GF-D8 (cell line): ENCODE measurements at regions not wholly inside any gene's neighbourhood (a gene's known extent, or its start where the extent isn't known, plus 50 kb on each side); places are given as distances from the start of the nearest gene placed in this dataset.
"Not testable (repeated sequence)": the region's sequence is repeated elsewhere in the genome, so short reads cannot be mapped to it uniquely, and the experiment has no call there.

ENCODE experiments used
- DNase-seq: peaks from one replicate; lab custom pipeline; 2025; lab: John Stamatoyannopoulos, UW

DNA sequence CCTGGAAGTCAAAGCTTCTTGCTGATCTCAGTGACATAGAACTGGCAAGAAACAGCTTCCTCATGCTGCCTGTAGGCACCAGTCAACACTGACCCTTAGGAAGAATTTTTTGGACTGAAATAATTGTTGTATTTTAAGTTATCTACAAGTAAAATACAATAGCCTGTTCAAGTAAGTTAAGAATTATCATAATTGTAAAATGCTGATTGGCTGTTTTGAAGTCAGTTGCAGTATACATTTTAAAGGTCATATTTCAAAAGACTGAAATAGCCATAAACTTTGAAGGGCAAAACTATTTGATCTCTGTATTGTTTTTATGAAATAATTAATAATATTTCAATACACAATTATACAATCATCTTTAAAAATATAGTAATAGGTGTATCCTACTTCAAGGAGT, 794.9 kb downstream of the MAT2B start:
- DNase-seq = no peak

DNA sequence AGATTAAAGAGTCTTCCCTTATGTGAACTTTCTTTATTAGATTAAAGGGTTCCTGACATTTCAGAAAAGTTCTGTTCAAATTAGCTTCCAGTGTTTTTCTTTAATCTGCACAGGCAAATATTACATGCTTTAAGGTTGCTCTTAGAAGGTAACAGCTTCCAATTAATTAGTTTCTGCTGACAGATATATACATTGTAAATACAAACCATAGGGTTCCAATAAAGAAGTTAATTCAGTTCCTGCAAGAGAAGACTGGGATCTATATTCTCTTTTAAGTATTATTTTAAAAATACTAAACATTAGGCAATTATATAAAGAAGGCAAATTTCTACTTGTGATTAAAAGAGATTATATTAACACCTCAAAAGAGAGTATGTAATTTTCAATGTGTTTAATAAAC, 795.7 kb downstream of the MAT2B start:
- DNase-seq = no peak

DNA sequence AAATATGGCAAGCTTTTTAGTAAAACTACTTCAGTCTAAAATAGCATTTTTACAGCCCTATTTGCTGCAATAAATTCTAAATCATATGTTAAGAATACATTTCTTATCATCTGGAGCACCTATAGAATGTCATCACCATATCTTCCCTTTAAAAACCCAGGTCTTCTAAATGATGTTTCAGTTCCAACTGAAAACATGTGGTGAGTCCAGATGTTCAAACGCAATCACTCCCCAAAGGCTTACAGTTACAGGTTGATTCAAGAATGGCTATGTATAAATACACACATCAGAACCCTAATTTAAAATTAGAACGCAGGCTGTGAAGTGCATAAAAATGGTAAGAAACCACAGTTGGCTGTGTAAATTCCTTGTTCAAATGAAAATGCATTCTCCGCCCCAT, 796.3 kb downstream of the MAT2B start:
- no peak for DNase-seq

DNA sequence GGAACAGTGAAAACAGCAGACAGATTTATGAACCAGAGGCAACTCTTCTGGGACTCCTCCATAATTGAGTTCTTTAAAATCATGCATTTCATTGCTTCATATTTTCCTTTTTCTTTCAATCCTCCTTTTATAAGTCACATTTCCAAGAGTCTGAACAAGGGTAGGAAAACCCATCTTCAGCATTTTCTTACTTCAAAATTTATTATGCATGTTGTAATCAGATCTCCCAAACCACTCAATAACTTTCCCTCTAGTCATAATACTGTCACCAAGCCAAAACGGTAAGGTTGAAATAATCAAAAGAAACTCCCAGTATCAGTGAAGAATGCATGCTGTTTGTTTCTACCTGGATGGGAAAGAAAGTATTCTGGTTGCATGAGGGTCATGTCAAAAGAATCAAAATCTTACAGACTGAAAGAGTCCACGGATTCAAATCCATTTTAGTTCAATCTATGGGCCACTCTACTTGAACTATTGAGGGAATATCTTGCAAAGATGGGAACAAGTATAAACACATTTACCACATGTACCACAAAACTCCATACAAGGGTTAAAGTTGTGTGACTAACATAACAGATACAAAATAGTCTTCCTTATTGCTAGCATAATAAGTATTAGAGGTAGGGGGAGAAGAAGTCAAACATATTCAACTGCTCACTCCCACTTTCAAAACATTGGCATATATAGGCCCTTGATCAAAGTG, 797.3 kb downstream of the MAT2B start:
- no peak for DNase-seq

DNA sequence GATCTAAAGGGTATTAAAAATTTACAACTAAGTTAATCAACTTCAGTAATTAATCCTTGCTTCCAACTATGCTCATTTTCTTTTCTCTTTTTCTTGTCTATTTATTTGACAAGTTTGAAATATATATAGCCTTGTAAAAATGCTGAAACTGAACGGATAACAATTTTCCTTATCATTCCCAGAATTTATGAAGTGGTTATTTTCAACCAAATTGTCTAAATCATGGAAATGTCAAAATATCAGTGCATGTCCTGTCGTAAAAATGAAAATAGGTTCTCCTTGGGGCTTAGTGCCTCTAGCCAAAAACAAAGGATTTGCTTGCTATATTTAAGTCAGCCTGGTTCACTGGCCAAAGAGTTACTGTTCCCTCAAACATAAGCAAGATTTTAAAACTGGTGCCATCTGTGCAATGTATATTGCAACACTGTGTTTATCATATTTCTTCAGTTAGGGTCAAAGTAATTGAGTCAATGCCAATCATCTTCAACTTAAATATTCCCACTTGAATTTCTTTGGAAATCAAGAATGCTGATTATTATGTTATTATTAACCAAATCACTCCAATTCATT, 798.3 kb downstream of the MAT2B start:
- DNase-seq = no peak

DNA sequence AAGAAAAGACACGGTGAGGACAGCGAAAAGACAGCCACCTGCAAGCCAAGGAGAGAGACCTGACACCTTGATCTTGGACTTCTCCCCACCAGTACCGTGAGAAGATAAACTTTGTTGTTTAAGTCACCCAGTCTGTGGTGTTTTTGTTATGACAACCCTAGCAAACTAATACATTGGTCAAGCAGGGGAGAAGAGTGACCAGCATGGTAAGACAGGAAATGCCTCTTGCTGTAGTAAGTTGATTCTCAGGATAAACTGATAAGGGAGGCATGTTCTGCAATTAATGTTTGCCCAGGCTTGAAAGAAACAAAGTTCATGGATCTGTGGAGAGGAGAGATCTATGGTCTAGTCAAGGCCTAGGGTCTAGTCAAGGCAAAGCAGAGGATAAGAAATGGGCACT, 801.2 kb downstream of the MAT2B start:
- DNase-seq = no peak

DNA sequence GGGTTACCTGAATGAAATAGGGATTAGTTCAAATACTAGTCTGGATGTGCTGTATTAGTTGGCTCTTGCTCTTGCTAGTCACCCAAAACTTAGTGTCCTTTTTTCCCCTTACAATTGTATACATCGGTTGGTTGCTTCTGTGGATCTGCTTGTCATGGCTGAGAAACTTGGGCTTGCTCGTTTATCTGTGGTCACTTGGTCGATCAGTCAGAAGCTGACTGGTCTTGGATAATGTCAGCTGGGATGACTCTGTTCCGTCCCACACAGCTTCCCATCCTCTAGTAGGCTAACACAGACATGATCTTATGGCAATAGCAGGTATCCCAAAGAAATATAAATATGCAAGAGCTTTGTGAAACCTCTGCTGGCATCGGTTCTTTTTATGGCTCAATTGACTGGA, 807.4 kb downstream of the MAT2B start:
- DNase-seq = no peak

DNA sequence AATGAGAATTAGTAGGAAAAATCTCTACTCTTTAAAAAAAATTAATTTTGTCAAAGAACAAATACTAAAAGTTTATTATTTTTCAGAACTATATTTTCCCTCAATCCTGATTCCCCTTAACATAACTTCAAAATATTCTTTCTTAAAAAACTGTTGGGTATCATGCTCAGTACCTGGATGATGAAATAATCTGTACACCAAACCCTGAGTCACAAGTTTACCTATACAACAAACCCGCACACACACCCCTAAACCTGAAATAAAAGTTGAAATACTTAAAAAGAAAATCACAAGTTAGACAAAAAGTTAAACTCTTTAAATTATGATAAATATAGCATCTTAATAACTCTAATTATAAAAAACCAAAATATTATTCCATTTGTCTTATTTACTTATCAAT, 812.3 kb downstream of the MAT2B start:
- DNase-seq = no peak

DNA sequence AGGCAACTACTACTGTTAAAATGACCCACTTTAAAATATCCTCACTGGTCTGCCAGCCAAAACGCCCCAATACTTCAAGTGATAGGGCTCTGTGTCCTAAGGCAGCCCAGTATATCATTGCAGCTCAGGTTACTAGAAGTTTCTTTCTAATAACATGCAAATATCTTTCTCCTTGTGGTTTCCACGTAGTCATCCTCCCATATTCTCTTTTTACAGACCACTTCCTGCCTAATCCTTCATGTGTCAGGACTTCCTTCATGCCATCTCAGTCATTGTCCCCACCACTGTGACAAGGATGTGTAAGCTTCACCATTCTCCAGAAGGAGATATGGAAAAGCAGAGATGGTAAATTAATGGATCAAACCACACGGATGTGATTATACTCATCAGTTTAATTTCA, 813.7 kb downstream of the MAT2B start:
- DNase-seq = no peak

DNA sequence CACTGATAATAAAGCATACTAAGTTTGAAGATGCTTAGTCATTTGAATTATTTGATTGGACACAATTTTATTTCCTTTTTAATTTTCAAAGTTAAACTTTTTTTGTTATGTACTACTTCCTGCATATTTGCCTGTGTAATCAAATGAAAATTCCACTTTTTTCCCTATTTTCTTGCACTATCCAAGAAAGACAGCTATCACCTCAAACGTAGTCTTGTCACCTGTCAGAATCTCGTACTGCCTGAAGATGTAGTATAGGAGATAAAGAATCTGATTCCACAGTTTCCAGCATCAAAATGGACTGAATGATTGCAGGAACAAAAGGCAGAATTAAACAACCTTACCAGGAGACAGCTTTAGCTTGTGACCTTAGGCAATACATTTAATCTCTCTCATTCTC, 818.8 kb downstream of the MAT2B start:
- no peak for DNase-seq

DNA sequence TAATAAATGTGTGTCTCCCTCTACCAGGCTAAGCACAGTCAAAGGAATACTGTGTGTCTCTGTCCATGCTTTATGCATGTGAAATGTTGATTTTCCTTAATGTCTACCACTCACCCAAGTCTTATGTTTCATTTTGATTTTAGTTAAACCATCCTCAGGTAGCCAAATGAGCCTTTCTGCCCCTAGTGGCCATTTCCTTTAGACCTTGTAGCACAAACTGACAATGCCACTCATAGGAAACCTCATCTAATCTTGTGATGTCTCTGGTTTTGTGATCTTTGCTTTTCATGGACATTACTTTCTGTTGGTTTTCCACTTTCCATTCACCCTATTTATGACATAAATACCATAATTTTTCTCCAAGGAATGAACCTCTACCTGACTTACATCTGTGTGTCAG, 820.8 kb downstream of the MAT2B start:
- no peak for DNase-seq

DNA sequence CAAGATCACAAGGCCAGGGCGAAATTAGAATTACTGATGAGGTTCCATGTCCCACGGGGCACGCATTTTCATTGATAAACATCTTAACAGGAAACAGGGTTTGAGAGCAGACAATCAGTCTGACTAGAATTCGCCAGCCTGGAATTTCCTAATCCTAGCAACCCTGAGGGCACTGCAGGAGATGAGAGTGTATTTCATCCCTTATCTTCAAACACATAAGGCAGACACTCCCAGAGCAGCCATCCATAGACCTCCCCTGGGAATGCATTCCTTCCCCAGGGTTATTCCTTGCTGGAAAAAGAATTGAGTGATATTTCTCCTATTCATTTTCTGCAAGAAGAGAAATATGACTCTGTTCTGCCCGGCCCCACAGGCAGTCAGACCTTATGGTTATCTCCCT, 821.7 kb downstream of the MAT2B start:
- not testable (repeated sequence) for DNase-seq

DNA sequence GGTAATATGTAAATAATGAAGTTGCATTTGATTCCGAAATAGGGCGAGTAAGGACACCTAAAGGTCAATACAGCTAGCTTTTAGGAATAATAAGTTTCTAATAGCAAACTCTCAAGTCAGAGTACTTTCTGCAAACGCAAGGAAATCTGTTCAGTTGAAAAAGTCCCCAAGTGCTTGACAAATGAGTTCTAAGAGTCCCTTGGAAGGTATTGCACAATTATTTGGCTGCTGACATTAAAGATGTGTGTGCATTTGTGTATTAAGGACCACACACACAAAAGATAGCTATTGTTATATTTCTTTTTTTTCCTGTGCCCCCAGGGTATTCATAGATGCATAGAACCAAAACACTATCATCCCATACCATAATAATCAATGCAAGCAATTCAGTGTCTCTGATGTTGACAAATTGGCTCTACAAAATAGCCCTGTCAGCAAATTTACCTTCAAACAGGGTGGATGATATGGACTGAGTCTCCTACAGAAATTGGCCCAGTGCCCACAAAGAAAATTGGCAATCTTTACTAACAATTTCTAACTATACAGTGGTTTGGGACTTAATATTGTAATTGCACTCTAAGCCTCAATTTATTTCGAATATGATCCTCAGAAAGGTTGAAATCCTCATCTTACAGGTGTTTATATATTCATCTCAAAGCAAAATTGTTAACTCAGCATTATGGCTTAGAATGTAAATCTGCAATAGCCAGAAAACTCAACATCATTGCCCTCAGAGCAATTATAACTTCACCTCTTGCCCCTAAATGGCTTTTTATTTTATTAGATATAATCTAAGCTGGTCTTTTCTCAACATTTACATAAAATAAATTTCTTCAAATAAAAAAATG, 827.2 kb downstream of the MAT2B start:
- no peak for DNase-seq

DNA sequence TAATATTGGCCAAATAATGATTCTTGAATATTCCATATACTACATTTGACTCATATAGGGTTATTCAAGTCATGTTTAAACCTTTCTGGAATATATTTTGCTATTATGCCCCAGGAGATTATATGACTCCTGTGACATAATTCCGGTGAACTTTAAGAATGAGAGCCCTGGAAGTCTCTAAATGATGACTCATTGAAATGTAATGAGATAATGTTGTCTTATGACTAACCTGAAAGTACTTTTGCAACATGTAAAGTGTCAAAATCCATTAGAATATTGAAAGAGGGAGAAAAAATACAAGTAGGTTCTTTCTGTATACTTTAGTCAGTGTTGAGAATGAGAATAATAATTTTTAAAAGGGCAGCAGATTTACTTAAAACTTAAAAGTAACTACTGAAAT, 830.4 kb downstream of the MAT2B start:
- DNase-seq = no peak

DNA sequence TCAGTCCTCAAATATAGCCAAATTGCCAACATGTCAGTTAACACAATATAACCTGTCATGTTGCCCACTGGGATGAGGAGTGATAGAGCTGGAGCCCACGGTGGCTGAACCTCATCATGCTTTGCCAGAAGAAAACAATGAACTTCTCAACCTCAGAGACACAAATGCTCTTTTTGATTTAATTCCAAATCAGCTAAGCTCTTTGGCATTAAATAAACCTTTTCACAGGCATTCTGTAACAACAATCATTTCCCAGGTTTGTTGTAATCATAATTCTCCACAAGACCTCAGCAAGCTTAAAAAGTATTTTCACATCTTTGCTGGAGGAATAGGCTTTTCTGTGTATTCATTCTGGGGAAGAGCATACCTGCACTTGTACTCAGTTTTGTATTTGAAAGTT, 830.9 kb downstream of the MAT2B start:
- DNase-seq = no peak

DNA sequence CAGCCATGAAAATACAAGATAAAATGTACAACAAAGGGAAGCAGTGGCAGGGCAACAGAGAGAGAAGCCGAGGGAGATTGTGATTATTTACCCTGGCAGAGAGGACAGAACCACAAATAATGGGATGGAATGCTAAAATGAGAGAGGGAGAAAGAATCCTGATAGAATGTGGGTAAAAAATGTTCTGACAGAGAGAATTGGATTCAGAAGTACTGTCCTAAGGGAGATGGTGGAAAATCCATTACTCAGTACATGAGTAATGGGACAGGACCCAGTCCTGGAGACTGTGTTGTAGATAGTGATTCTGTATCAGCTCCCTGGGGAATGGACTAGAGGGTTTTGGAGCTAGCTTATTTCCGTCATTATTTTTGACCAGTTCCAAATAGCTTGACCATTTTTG, 831.5 kb downstream of the MAT2B start:
- DNase-seq = no peak

DNA sequence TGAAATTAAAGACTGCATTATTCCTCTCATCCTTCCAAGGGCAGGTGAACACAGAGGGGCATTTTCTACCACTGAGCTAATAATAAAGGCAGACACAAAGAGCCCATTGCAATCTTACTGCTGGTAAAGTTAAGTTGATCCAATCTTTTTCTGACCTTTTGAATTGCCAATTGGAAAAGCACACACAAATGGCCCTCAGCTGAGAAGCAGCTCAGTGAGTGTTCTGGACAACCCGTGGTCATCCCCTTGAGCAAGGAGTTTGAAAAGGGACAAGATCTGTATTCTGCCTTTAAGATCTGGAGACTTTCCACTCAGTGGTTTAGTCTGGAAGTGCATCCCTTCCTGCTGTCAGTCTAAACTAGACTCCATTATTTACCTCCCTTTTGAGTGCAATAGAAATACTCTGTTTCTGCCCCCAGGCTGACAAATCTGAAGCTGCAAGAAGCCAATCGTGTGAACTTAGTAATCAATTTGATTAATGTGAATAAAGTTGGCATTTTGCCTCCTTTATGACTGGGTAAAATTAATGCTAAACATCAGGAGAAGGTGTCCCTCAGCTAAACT, 835.7 kb downstream of the MAT2B start:
- DNase-seq = no peak

DNA sequence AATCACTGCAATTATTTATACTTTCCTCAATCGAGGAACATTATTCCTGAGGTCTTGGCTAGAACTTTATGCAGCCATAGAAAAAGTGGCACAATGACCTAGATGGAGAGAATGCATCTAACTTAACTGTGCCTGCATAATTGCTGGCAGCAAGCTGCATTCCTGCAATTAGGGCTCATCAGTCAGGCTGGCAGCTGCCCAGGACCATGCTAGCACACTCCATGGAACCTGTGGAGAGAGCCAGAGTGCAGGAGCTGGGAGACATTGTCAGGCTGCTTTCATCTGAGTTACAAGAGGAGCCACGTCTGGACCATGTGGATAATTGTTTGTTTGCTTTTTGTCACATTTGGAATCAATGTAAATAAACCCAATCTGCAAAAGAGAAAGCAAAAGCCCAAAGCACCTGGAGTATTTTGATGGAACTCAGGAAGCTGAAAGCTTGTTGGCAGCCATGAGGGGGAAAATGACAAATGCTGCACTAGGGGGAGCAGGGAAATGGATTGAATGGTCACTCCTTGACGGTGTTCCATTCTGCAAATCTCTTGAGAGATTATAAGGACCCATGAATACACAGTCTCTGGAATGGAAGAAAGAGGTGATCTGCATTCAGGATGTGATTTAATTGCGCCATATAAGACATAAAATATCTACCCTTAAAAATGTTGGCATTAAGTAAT, 839.9 kb downstream of the MAT2B start:
- DNase-seq = no peak

DNA sequence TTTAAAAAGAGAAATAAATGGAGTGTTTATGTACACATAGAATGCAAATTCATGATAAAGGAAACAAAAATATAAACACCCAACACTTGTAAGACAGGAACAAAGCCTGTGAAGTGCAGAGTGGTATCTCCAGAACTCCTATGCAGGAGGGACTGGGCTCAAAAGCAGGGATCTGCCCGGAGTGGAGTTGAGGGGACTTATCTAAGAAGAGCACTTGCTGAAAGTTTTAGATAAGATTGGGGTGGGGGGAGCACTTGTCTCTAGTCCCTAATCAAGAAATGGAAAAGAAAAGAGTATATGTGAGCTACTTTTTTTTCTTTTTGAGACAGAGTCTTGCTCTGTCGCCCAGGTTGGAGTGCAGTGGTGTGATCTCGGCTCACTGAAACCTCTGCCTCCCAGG, 840.4 kb downstream of the MAT2B start:
- no peak for DNase-seq

DNA sequence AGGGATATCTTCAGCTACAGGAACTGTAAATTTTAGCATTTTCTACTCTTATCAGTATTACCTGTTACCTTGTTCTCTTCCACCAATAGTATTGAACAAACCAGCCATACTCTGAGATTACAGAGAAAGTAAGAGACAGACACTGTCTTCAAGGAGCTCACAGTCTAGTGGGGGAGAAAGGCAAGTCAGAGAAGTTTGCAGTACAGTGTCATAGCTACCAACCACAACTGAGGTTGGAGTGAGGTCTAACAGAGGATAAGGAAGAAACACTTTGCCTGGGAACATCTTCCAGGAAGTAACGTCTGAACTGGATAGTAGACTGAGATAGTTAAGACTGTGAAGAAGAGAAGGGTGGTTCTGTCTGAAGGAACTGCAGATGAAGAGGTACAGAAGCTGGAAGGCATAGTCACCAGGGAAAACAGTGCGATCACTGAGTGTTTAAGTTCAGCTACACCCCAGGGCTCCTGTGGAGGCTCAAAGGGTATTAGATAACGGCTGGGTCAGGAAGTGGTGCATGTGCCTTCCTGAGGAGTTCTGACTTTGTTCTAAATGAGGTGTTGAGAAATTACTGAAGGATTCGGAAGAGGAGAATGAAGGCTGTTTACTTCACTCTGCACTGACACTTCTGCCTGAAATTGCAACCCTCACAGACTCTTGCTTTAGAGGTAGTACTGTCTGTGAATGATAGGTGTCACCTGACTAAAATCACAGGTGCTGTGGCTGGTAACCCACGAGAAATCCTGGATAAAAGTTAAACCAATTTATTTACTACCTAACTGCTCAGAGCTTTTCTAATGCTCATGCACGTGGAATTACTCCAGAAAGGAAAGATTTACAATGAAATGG, 841.6 kb downstream of the MAT2B start:
- DNase-seq = peak; percentile 39

DNA sequence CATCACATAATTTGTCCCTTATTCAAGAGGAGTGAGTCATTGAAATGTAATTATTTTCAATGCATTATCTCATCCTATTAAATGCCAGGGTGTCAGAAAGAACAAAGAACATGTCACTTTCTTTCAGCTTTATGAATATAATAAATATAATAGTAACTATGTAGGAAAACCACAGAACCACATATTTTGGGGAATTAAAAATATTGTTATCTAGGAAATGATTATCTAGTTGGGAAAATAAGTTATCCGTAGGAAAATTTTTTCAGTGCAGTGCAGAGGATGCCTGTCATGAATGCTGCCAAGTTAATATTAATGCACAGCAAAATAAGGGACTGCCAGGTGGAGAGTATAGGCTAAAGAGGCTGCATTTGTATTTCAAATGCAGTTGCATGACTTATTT, 844.8 kb downstream of the MAT2B start:
- no peak for DNase-seq
